DMS153 treated with DMSO at 0.1 percent for 48 hours (cell line): ENCODE measurements at regions not wholly inside any gene's neighbourhood (a gene's known extent, or its start where the extent isn't known, plus 50 kb on each side); places are given as distances from the start of the nearest gene placed in this dataset.

Experiments used
- DNase-seq: peaks from one replicate; lab custom pipeline; 2025; ENCODE audit not compliant: unreplicated experiment; lab: John Stamatoyannopoulos, UW

DNA sequence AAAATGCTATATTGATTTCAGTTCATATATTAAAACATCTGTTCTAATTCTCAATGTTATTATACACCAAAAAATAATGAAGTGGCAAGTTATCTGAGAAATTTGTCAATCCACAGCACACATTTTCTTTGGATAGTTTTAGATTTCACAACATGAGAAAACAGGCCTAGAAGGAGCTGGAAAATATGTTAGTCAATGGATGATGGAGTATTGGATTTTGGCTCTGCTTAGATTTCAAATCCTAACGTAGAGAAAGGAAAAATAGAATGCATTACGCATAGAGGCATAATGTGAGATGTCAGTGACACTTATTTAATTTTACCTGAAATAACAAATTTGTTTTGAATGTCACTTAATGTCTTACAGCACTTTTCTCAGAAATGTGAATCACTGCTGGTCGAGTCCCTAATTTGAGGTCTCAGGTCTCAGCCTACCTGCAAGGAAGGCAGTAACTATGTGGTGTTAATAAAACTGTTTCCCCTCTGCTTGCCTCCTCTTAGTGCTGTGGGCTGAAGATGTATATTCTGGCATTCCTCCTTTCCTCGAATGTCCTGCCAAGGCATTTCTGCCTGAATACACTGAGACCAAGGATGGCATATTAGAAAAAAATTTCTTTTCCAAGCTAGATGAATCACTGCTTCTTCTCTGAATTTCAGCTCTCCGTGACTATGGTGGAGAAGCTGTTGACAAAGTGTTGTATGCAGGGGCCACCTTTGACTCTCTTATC lies 232.4 kb downstream of the POSTN start:
- no peak for DNase-seq

DNA sequence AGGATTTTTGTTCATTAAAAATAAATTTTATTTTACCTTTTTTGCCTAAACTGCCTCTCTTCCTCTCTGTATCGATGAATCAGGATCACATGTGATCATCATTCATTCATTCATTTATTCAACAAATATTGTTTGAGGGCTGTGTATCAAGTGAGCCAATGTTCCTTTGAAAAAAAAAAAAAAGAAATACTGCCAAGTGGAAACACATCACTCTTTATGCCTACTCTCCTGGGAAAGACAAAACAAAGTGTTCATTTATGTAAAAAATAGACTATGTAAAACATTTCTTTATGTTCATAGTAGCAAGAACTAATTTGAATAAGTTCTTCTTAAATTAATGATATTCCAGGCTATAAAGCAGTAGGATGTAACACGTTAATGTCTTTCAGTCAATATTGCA lies 233.1 kb downstream of the POSTN start:
- DNase-seq, result no peak

DNA sequence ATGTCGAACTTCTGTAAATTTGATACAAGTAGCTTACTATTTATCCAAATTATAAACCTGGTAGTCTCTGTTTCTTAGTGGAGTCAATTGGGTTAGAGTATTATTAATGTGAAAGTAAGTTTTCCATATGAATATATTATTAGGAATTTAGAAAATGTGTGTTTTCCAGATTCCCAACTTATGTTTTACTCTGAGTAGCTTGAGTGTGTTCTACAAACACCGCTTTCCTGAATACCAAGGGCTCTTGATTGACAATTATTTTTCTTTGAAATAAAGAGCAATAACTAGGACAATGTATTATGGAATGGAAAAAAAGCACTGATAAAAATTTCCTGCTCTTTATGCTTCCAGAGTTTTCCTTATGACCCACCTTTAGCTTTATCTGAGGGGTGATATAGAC lies 233.6 kb downstream of the POSTN start:
- no peak for DNase-seq

DNA sequence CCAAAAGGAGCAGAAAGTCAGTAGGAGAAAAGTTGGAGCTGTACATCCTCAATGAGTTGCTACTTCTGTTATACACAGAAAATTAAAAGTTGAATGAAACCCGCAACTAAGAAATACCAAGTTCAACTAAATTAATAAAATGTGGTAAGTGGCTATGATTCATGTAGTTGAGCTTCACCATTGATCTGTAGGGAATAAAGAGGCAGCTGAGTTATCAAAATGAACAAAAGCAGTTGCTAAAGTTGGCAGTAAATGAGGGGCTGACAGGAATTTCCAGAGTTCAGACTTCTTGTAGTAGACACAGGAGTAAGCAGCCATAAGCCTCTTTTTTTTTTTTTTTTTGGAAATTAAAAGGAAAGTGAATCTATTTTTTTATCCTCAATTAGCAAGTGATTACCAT lies 234.6 kb downstream of the POSTN start:
- DNase-seq, result no peak

DNA sequence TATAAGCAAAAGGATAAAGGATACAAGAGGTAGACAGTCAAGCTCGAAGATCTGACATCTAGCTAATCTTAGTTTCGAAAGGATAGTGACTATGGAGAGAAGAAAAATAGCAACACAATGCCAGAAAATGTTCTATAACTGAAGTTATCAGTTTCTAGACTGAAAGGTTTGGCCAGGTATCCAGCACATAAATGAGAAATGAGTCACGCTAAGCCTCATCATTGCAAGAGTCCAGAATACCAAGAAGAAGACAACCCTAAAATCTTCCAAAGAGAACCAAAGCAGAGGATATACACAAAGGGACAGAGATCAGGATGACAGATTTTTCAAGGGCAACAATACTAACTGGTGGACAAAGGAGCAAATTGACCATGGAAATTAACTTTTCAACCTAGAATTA lies 237.0 kb downstream of the POSTN start:
- DNase-seq, result no peak

DNA sequence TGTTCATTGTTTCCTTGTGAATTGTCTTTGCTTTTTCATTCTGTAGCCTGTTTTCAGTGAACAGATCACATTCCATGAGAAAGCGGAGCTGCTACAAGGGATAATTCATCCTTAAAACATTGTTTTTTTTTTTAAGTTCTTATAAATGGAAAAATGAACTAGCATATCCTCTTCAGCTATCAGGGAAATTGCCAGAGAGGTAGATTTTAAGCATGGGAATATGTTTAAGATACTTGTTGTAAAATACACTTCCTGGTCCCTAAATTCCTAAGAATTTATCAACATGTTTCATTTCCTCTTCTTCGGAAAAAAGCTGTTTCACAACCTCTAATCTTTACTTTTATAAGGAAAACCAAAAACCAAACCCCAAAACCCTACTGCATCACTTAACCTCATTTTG lies 238.0 kb downstream of the POSTN start:
- no peak for DNase-seq

DNA sequence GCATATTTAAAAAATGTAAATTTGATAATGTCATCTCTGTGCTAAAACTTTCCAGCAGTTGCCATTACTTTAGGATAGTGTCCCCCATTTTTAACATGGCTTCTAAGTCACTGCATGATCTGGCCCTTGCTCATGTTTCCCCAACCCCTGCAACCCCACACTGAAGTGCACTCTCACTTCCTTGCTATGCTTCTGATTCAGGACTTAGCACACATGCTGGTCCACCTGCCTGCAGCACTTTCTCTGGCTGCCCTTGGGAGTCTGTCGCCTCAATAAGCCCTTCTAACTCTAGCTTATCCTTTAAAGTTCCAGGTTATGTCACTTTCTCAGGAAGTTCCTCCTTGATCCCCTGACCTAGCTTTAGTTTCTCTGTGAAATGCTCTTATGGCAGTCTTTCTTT lies 241.0 kb downstream of the POSTN start:
- no peak for DNase-seq

DNA sequence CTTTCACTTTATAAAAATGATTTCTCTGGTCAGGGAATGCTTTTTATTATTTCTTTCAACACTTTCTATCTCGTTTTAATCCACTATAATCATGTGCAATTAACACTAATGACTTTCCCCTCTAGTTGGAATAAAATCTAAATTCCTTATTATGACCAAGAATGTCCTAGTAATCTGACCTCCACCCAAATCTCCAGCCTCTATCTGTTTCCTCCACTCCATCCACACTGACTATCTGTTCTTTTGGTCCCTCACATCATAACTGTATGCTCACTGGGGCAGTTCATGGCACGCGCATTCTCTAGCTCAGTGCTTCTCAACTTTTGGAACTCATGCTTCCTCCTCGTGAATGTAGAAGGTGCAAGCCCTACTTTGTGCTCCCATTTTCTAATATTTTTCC lies 244.7 kb downstream of the POSTN start:
- no peak for DNase-seq

DNA sequence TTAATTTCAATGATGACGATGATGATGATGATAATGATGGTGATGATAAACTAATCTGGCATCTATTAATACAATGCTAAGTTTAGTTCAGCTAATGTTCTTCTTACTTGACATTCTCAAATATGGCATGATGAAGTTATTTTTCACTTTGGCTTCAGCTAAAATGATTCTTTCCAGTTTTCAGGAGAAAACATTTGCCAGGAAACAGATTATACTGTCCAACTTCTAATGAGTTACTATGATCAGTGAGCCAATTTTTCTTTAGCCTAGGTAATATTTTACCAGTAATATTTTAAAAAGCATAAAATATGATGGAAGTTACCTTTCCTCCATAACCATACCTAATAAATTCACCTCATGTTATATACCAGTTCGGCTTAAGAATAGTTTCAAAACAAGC lies 245.7 kb upstream of the CSNK1A1L start:
- DNase-seq, result no peak

DNA sequence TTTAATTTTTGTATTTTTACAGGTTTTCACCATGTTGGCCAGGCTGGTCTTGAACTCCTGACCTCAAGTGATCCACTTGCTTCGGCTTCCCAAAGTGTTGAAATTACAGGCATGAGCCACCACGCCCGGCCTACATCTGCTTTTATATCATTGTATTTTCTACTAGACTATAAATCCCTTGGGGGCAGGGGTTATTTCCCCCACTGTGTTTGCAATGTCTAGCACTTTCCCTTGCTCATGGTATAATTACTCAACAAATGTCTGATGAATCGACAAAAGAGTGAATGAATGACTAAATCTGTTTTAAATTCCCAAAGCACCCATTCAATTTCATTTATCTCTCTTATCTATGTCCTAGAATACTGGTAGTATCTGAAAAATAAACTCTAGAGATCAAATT lies 244.5 kb upstream of the CSNK1A1L start:
- DNase-seq, result no peak

DNA sequence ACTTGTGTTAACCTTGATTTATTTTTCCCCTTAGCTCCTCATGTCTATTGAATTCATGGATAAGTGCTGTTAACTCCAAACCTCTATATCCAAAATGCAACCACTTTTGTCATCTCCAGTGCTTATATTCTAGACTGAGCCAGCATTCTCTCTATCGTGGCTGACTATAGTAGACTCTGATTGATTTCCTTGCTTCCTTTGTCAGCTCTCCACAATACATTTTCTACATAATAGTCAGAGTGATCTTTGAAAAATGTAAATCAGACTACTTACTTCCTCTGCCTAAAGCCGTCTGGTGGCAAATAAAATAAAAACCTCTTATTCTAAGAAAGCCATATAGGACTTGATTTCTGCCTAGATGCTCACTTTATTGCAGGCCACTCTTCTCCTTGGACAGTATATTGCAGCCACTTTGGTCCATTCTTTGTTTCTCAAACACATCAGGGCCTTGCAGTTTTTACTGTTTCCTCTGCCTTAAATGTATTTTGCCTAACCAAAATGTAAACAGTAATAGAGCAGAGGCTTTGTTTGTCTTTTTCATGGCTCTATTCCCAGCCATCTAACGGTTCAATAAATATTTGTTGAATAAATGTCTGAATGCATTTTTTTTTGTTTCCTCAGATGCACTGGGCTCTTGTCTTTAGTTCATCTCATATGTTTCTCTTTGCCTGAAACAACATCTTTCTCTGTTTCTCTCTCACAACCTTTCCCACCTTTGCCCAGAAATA lies 243.6 kb upstream of the CSNK1A1L start:
- DNase-seq, result peak; percentile 85

DNA sequence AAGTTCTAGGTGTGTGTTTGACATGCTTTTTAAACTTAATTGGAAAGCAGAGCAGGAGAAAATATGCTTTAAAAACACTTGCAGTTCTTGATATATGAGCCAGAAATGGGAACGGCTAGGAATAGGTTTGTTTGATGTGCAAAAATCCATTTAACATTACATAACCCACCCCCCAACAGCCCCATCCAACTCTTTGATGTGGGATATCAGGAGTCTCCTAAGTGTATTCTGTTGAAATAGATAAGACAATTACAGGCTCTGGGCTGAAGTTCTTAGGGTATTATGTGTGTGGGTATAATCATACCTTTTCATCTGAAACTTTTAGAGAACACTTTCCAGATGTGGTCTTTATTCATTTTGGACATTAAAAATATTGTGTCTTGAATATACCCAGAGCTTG lies 240.4 kb upstream of the CSNK1A1L start:
- no peak for DNase-seq

DNA sequence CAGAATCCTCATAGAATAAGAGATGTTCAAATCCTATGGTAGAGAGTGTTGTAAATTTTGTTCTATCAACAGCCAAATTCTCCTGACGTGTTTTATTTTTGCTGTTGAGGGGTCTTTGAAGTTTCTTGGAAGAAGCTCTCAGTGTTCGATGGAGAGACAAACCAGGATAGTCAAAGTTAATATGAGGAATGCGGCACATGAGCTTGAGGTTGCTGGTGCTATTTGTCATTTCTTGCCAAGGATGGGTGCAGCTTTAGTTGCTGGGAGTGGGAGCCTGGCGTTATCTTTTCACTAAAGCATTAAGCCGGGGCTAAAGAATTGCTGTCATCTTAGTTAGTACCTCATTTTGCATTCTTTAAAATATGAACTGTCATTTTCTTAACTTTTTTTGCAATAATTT lies 239.9 kb upstream of the CSNK1A1L start:
- DNase-seq, result no peak

DNA sequence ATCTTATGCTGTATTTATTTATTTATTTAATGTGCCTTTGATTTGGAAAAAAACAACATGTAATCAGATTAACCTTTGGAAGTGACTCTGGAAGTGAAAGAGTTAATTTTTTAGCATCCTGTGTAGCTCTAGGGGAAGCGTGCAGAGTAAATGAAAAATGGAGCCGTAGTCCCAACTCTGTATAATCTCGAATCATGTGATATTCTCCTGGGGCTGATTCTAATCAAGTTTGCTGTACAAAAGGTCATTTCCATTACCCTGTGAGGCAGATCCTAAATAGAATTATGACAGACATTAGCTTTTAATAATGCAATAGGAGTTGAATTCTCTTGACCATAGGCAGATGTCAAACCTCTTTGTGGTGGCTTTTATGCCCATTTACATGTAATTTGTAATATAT lies 238.6 kb upstream of the CSNK1A1L start:
- no peak for DNase-seq

DNA sequence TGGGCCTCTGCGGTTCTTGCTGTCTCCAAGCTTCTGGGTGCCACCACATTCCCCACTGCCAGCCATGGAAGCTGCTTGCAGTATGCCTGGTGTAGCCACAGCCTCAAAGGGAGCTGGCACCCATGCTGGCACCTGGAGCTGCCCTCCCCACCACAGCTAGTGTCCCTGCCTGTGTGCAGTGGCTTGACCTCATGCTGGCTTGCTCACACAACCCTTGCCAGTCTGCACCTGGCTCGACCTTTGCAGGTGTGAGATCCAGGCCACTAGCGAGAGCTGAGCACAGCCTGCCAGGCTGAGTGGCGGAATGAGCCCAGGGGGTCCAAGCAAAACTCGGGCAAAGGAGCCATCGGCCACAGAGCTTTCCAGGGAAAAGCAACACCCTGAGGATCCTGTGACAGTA lies 236.7 kb upstream of the CSNK1A1L start:
- no peak for DNase-seq

DNA sequence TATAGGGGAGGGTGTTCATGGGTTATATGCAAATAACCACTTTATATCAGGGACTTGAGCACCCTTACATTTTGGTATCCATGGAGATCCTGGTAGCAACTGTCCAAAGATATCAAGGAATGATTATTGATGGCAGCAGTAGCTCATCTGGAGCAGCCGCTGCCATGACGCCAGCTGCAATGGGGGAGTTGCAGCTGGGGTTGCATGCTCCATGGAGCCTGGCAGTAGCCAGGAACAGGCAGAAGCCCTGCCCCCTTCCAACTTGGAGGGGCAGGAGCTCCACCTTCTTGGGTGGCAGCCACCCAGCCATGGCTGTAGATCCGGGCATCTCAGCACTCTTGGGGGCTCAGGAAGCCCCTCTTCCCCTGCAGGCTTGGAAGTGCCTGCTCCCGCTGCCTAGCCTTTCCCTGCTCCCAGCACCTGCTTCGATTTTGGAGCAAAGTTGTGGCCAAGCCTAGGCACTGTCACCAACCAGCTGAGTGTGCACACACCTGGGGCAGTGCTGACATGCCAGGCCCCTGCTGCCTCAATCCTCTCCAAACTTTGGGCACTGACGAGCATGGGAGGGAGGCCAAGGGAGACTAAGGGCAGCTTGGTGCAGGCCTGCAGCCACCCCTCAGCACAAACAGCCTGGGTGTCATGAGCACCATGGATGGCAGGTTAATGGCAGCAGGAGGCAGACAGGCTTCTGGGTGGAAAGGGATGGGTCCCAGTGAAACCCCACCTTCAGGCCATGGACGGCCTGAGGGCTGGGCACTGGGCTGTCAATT lies 235.6 kb upstream of the CSNK1A1L start:
- no peak for DNase-seq

DNA sequence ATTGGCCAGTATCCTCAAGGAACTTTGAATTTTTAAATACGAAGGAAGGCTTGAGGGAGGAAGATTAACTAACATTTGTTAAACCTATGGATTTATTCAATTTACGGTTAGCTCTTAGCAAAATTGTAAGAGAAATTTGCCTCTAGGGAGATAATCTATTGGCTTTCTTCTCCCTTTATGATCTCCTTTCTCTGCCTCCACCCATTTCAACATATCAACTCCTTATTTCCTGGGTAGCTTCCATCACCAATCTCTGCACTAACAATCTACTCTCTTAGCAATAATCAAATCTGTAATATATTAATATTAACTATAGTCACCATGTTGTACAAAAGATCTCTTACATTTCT lies 233.9 kb upstream of the CSNK1A1L start:
- no peak for DNase-seq

DNA sequence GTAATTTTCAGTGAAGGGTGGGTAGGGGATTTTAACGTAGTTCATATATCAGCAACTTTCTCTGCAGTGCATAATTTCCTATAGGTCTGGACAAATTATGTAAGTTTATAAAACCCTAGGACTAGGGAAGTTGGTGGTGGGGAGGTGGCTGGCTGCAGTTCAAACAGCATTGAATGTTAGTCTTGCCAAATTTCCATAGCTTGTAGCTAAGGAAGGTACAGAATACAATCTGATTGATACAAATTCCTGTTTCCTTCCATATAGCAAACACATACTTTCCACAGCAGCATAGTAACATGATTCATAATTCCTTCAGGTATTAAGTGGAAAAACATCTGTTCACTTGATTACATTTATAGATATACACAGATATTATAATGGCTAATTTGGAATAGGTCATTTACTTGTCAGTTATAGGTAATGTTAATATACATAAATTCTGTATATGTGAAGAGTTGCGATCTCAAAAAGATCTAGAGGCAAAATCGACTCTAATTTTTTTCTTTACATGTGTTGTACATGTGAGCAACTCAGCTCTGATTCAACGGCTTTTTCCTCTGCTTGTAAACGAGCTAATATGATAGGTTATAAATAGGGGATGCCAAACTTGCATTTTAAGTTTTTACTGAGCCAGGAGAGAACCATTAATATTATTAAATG lies 233.4 kb upstream of the CSNK1A1L start:
- DNase-seq, result no peak

DNA sequence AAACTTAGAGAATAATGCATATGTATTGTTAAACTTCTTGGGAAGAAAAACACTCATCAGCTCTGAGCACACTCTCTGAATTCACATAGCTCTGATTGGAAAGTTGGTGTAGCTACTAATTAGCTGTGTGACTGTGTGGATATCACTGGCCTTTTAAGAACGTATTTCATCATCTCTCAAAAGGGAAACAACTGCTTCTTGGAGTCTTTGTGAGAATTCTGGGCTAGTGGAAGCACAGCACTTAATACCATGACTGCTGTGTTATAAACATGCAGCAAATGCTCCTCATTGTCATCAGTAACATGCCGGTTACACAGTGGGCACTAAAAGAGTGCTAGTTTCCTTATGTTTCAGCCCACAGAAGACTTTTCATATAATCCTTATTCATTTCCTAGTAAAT lies 220.9 kb upstream of the CSNK1A1L start:
- DNase-seq, result no peak

DNA sequence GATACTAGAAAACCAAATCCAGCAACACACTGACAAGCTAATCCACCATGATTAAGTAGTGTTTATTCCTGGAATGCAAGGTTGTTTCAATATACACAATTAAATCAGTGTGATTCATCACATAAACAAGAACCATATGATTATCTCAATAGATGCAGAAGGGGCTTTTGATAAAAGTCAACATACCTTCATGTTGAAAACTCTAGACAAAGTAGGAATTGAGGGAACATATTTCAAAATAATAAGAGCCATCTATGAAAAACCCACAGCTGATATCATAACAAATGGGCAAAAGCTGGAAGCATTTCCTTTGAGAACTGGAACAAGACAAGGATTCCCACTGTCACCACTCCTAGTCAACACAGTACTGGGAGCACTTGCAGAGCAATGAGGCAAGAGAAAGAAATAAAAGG lies 213.6 kb upstream of the CSNK1A1L start:
- no peak for DNase-seq

DNA sequence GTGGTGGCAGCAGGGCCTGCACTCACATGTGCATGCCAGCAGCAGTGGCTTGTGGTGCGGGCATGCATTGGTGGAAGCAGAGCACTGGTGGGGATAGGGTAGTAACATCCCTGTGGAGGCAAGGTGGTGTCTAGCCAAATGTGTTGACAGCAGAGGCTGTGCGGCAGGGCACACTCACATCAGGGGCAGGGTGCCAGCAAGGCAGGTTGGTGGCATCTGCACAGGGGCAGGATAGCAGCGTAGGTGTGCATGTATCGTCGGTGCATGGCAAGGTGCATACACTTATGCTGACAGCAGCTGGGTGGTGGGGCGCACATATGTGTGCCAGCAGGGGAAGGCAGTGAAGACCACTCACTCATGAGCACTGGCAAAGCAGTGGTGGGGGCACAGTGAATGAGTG lies 211.5 kb upstream of the CSNK1A1L start:
- DNase-seq, result no peak

DNA sequence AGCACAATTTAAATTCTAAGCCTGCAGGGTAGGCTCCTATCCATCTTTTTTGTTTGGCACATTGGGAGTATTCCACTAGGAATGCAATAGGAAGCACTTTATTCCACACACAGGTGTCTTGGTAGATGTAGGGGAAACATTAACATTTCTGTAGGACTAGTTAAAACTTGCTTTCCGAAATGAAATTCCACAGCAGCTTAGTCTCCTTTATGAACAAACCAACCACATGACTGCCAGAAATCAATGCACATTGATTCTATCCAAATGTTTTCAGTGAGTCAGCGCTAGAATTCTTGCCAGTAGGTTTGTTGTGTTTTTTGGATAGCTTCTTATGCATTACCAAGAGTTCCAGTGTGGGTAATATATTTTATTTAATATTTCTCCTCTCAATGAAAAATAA lies 207.9 kb upstream of the CSNK1A1L start:
- no peak for DNase-seq
